ENCODE measurements at regions not wholly inside any gene's neighbourhood (a gene's known extent, or its start where the extent isn't known, plus 50 kb on each side); places are given as distances from the start of the nearest gene placed in this dataset.

- TF ChIP-seq POLR2A (IDR thresholded peaks at IDR 0.05) (no peak), CTCF (IDR thresholded peaks at IDR 0.05) (no peak)
Observed at GRCh38 chr2:163368655-163369054, 367.2 kb downstream of the FIGN start.
